PC-9 (cell line): ENCODE measurements at regions not wholly inside any gene's neighbourhood (a gene's known extent, or its start where the extent isn't known, plus 50 kb on each side); places are given as distances from the start of the nearest gene placed in this dataset.

Source experiments
- BruUV-seq: library from RNA; stranded (reverse); fragments of 400-500 nt; replicated peaks from 2 replicates; lab custom pipeline; 2021; lab: Mats Ljungman, UMichigan
- CTCF ChIA-PET: fragments of 300-600 bp; sonication (Branson Sonifier 250); formaldehyde crosslinking; loops from one replicate; lab custom pipeline; 2022; ENCODE audit warnings: antibody characterized with exemption; lab: Charles Lee
- POLR2A ChIA-PET: fragments of 300-600 bp; sonication (Branson Sonifier 250); formaldehyde crosslinking; loops from one replicate; lab custom pipeline; 2022; ENCODE audit warnings: antibody characterized with exemption; ENCODE audit not compliant: unreplicated experiment; lab: Charles Lee
- DNase-seq, 2 experiments: peaks; one replicate each; pipeline versions ENCODE4 v3.0.0 to v3.0.0-alpha.2; 2015 to 2022; ENCODE audit warnings: mixed read lengths in 1 of 2
- H2AFZ ChIP-seq: fragments of 200-600 bp; sonication (generic); 2 replicates; pipeline ENCODE4 v1.8.1; 2017; ENCODE audit warnings: antibody characterized with exemption
- H3F3A ChIP-seq: fragments of 200-600 bp; sonication (generic); 2 replicates; pipeline ENCODE4 v1.8.1; 2017; ENCODE audit warnings: antibody characterized with exemption, mild to moderate bottlenecking, low read depth; ENCODE audit not compliant: insufficient read depth
- H3K27ac ChIP-seq: fragments of 200-600 bp; sonication (generic); 2 replicates; pipeline ENCODE4 v1.6.1; 2016; ENCODE audit warnings: mixed run types
- H3K27me3 ChIP-seq: fragments of 200-600 bp; sonication (generic); 2 replicates; pipeline ENCODE4 v1.6.1; 2016; ENCODE audit warnings: low read depth, mixed run types; ENCODE audit not compliant: insufficient read depth
- H3K36me3 ChIP-seq: fragments of 200-600 bp; sonication (generic); 2 replicates; pipeline ENCODE4 v1.6.1; 2016; ENCODE audit warnings: low read depth, mixed run types
- H3K4me1 ChIP-seq: fragments of 200-600 bp; sonication (generic); replicated peaks from 2 replicates; pipeline ENCODE4 v1.6.1; 2016; ENCODE audit warnings: mixed run types; ENCODE audit not compliant: insufficient read depth
- H3K4me2 ChIP-seq: fragments of 200-600 bp; sonication (generic); 2 replicates; pipeline ENCODE4 v1.6.1; 2017; ENCODE audit warnings: mixed run types
- H3K4me3 ChIP-seq: fragments of 200-600 bp; sonication (generic); 2 replicates; pipeline ENCODE4 v1.6.1; 2016; ENCODE audit warnings: mixed run types
- H3K79me2 ChIP-seq: fragments of 200-600 bp; sonication (generic); 2 replicates; pipeline ENCODE4 v1.6.1; 2017; ENCODE audit warnings: low read depth, mixed run types
- H3K9me2 ChIP-seq: fragments of 200-600 bp; sonication (generic); 2 replicates; pipeline ENCODE4 v1.8.1; 2017; ENCODE audit warnings: mild to moderate bottlenecking; ENCODE audit not compliant: insufficient read depth
- H3K9me3 ChIP-seq: fragments of 200-600 bp; sonication (generic); 2 replicates; pipeline ENCODE4 v1.8.1; 2016; ENCODE audit warnings: low read depth; ENCODE audit not compliant: insufficient read depth
- H4K20me1 ChIP-seq: fragments of 200-600 bp; sonication (generic); 2 replicates; pipeline ENCODE4 v1.8.1; 2017; ENCODE audit not compliant: insufficient read depth
- CTCF ChIP-seq: fragments of 200-600 bp; sonication (generic); conservative IDR thresholded peaks from 2 replicates; pipeline ENCODE4 v1.6.1; 2017; ENCODE audit warnings: mixed run types, antibody characterized with exemption, mild to moderate bottlenecking, moderate library complexity
- EZH2 ChIP-seq: fragments of 200-600 bp; sonication (generic); IDR thresholded peaks from 2 replicates; pipeline ENCODE4 v1.8.0; 2017; ENCODE audit warnings: antibody characterized with exemption, low read depth
- intact Hi-C: fragments of 100-400 bp; cut with micrococcal nuclease; formaldehyde crosslinking; loops from one replicate; pipeline ENCODE4 v1.10.0; 2022; ENCODE audit not compliant: unreplicated experiment

GRCh38 chr6:163956571-163957407 is 542.3 kb downstream of the QKI start:
- Histone ChIP-seq H3K4me3 (no peak overlapping the region), H2AFZ (no peak overlapping the region), H3K4me1 (no peaks in the 10 kb centered on the region), H3K9me2 (no peaks in the 10 kb centered on the region), H3K9me3 (no peaks in the 10 kb centered on the region; the same call in 1 of the 2 replicates), H3F3A (no peaks in the 10 kb centered on the region), H3K79me2 (no peaks in the 10 kb centered on the region), H4K20me1 (no peaks in the 10 kb centered on the region), H3K27ac (no peak overlapping the region), H3K4me2 (no peak overlapping the region), H3K36me3 (no peaks in the 10 kb centered on the region), H3K27me3 (peaks cover 41% of the 10 kb centered on the region)
- no TSS peak for BruUV-seq
- intact Hi-C loops, result loop anchor here (5.0 kb wide), 2 partner anchors 539 to 774 kb away; no protein-coding TSS in a partner anchor
- TF ChIP-seq EZH2 (no peak), CTCF (peak; percentile 77)
- POLR2A ChIA-PET, result no interaction called here
- DNase-seq, result peak; percentile 22 to 35
- CTCF ChIA-PET, result no interaction called here

- ChIA-PET CTCF (no interaction called here), POLR2A (no interaction called here)
- no peak overlapping the region for H3K27ac ChIP-seq
- no peak overlapping the region for H3K4me3 ChIP-seq
- no peaks in the 10 kb centered on the region for H3F3A ChIP-seq
- no peaks in the 10 kb centered on the region for H3K9me2 ChIP-seq
- BruUV-seq, result no TSS peak
- DNase-seq, result no peak
- H3K4me2 ChIP-seq, result no peak overlapping the region
- no peaks in the 10 kb centered on the region for H4K20me1 ChIP-seq
- no peaks in the 10 kb centered on the region for H3K79me2 ChIP-seq
- intact Hi-C loops, result loop anchor here (5.0 kb wide), 2 partner anchors 538 to 773 kb away; no protein-coding TSS in a partner anchor
- no peaks in the 10 kb centered on the region; the same call in 1 of the 2 replicates for H3K9me3 ChIP-seq
- no peaks in the 10 kb centered on the region for H3K36me3 ChIP-seq
- no peaks in the 10 kb centered on the region for H3K4me1 ChIP-seq
- TF ChIP-seq EZH2 (no peak), CTCF (no peak)
- H3K27me3 ChIP-seq, result peaks cover 41% of the 10 kb centered on the region
- no peak overlapping the region for H2AFZ ChIP-seq
These were observed 541.2 kb downstream of the QKI start for GRCh38 chr6:163955756-163956155.

GRCh38 chr6:163955096-163955495 is 540.6 kb downstream of the QKI start:
- no peak overlapping the region for H3K27ac ChIP-seq
- no peak overlapping the region for H2AFZ ChIP-seq
- no peak overlapping the region for H3K4me2 ChIP-seq
- H3K9me2 ChIP-seq, result no peaks in the 10 kb centered on the region
- no peaks in the 10 kb centered on the region for H4K20me1 ChIP-seq
- H3K4me3 ChIP-seq, result no peak overlapping the region
- intact Hi-C loops, result loop anchor here (5.0 kb wide), 2 partner anchors 538 to 773 kb away; no protein-coding TSS in a partner anchor
- no peaks in the 10 kb centered on the region for H3K4me1 ChIP-seq
- no peaks in the 10 kb centered on the region for H3K36me3 ChIP-seq
- no peaks in the 10 kb centered on the region for H3K79me2 ChIP-seq
- ChIA-PET CTCF (no interaction called here), POLR2A (no interaction called here)
- H3K27me3 ChIP-seq, result peaks cover 35% of the 10 kb centered on the region
- TF ChIP-seq CTCF (no peak), EZH2 (no peak)
- no peaks in the 10 kb centered on the region; the same call in 1 of the 2 replicates for H3K9me3 ChIP-seq
- no peak for DNase-seq
- H3F3A ChIP-seq, result no peaks in the 10 kb centered on the region
- no TSS peak for BruUV-seq
